Neuron (in vitro differentiated cells): ENCODE measurements at regions not wholly inside any gene's neighbourhood (a gene's known extent, or its start where the extent isn't known, plus 50 kb on each side); places are given as distances from the start of the nearest gene placed in this dataset.

Experiments
- H2AFZ ChIP-seq: one replicate; pipeline ENCODE4 v1.6.1; 2013; ENCODE audit warnings: low read depth, mild to moderate bottlenecking, inconsistent platforms, low read length, moderate library complexity
- H3K27me3 ChIP-seq: one replicate; pipeline ENCODE4 v1.6.1; 2013; ENCODE audit warnings: low read length; ENCODE audit not compliant: insufficient read depth
- H3K36me3 ChIP-seq: one replicate; pipeline ENCODE4 v1.6.1; 2013; ENCODE audit warnings: low read length; ENCODE audit not compliant: insufficient read depth
- H3K4me1 ChIP-seq: one replicate; pipeline ENCODE4 v1.6.1; 2013; ENCODE audit warnings: low read length; ENCODE audit not compliant: insufficient read depth
- H3K4me3 ChIP-seq: 2 replicates; pipeline ENCODE4 v1.5.1; 2013; ENCODE audit warnings: mild to moderate bottlenecking, low read length, moderate library complexity
- H3K9me3 ChIP-seq: one replicate; pipeline ENCODE4 v1.6.1; 2013; ENCODE audit warnings: low read length

DNA sequence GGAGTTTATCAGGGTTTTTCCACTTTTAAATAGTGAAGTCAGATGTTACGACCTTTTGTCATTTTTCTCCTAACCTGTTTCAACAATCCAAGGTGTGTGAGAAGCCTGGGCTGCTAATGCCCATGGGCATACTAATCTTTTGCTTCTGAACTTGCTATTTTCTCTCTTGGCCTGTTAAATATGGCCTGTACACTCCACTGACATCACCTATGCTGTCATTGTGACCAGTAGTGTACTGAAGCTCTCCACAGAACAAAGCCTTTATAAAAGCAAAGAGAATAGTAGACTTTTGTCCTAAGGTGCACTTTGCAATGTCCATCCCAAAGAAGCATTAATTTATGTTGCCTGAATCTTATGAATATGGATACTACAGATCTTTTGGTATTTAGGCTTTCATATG, 1490.5 kb downstream of the STIM2 start:
- H3K4me3 ChIP-seq = no peak overlapping the region
- H3K36me3 ChIP-seq = no peaks in the 10 kb centered on the region
- no peak overlapping the region for H2AFZ ChIP-seq
- H3K4me1 ChIP-seq = peaks cover 10% of the 10 kb centered on the region
- H3K9me3 ChIP-seq = peaks cover 2% of the 10 kb centered on the region
- H3K27me3 ChIP-seq = no peaks in the 10 kb centered on the region

DNA sequence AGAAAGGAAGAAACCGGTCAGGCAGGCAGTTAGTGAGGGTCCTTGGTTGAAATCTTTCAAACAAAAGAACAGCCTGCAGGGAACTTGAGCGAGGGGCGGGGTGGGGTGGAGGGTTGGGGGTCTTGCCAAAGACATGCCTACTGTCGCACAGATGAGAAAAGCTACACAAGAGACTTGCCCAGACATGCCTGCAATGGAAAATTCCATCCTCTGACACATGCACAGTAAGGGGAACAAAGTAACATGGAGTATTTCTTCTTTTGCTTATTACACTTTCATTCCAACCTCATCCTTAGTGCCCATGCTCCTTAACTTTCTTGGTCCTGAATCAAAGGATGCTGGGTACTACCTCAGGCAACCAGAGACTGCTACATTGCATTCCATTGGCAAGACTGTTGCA, 1491.2 kb downstream of the STIM2 start:
- H3K4me1 ChIP-seq = peaks cover 10% of the 10 kb centered on the region
- H2AFZ ChIP-seq = no peak overlapping the region
- H3K9me3 ChIP-seq = peaks cover 2% of the 10 kb centered on the region
- H3K27me3 ChIP-seq = no peaks in the 10 kb centered on the region
- no peak overlapping the region for H3K4me3 ChIP-seq
- no peaks in the 10 kb centered on the region for H3K36me3 ChIP-seq

DNA sequence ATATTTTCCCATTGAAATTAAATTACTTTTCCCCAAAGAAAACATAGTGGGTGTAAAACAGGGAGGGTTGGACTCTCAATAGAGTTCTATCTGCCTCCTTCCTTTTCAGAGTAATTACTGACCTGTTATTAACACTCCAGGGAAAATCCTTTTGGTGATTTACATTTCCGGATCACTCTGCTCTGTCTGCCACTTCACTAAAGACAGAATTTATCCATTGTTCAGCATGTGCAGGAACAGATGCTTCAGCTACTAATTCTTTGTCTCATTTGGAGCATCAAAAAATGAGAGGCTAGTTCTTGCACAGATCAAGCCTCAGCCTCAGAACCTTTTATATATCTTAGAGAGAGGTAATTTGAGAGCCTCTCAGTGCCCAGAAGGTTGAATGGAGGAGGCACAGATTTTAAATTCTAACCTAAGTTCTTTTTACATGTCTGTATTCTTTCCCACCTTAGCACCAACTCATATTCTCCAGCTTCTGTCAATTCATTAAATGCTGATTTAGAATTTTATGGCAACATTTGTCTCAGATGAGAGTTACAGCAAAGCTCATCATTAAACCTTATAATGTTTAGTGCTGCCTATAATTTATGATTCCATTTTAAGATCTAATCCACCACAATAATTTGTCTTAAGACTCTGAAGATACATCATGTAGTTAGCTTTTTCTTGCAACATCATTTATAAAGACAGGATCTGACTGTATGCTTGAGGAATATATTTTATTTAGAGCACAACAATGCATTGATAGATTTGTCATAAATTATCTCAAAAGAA, 1494.4 kb downstream of the STIM2 start:
- H3K27me3 ChIP-seq = no peaks in the 10 kb centered on the region
- H3K36me3 ChIP-seq = no peaks in the 10 kb centered on the region
- H2AFZ ChIP-seq = no peak overlapping the region
- no peak overlapping the region for H3K4me3 ChIP-seq
- H3K9me3 ChIP-seq = peaks cover 2% of the 10 kb centered on the region
- H3K4me1 ChIP-seq = peaks cover 10% of the 10 kb centered on the region

DNA sequence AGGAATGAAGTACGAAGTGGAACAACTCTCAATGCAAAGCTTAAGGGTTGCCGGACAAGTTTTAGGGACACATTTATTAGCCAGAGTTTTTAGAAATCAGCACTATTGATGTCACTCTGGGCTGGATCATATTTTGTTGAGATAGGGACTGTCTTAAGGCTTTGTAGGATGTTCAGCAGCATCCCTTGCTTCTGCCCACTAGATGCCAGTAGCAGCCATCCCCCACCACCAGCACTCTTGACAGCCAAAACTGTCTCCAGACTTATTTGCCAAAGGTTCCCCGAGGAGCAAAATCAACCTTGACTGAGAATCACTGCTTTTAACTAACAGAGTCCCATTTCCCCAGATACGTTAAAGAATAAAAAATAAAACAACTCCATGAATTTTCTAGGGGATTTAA, 1497.3 kb downstream of the STIM2 start:
- Histone ChIP-seq H3K36me3 (no peaks in the 10 kb centered on the region), H3K4me3 (no peak overlapping the region), H2AFZ (no peak overlapping the region), H3K9me3 (no peaks in the 10 kb centered on the region), H3K4me1 (peaks cover 10% of the 10 kb centered on the region), H3K27me3 (no peaks in the 10 kb centered on the region)

DNA sequence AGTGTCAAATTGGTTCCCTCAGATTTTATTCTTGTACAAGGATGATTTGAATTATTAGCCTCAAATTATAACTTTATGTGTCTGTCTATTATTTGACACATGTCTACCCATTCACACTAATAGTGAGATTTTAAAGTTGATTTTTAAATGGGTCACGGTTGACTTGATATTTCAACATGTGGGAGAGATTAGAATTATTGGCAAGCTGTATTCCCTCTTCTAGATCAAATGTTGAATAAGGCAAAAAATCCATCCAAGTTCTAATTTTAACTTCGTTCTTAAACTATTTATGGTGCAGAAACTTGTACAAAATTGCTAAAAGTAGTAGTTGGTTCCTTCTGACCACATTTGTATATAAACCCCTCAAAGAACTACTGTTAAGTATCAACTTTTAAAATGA, 1498.0 kb downstream of the STIM2 start:
- Histone ChIP-seq H2AFZ (no peak overlapping the region), H3K27me3 (no peaks in the 10 kb centered on the region), H3K9me3 (no peaks in the 10 kb centered on the region), H3K36me3 (no peaks in the 10 kb centered on the region), H3K4me1 (peaks cover 10% of the 10 kb centered on the region), H3K4me3 (no peak overlapping the region)

DNA sequence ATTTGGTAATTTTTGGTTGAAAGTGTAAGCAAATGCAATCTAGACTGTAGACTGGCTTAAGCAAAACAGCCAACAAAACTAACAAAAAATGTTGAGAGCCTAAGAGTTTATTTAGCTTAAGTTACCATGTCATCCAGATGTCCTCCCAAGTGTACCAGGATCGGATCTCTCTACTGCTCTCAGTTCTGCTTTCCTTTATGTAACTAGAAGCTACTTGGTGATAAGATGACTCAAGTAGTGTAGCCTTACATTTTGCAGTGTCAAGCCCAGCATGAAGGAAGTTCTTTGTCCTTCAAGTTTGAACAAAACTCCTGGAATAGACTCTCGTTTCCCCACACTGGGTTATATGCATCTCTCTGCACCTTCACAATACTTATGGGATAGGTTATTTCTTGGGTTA, 1500.0 kb downstream of the STIM2 start:
- Histone ChIP-seq H3K4me1 (no peaks in the 10 kb centered on the region), H3K36me3 (no peaks in the 10 kb centered on the region), H2AFZ (no peak overlapping the region), H3K9me3 (no peaks in the 10 kb centered on the region), H3K27me3 (no peaks in the 10 kb centered on the region), H3K4me3 (no peak overlapping the region)

DNA sequence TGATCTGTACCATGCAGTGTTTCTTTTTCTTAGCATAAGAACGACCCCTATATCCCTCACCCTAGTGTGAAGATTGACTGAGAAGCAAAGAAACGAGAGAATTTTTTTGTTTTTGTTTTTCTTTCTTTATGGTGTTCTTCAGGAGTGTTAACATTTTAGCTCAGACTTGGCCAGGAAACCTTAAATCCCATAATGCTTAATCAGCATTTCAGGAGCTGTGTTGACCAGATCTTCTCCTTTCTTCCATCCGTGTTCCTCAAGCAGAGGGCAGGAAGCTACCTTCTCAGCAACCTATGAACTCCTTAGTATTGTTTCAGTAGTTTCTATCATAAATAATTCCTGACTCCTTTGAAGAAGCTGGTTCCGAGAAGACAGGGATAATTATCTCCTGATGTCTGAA, 1501.5 kb downstream of the STIM2 start:
- Histone ChIP-seq H3K4me1 (no peaks in the 10 kb centered on the region), H3K36me3 (no peaks in the 10 kb centered on the region), H3K4me3 (no peak overlapping the region), H3K9me3 (no peaks in the 10 kb centered on the region), H3K27me3 (no peaks in the 10 kb centered on the region), H2AFZ (no peak overlapping the region)

DNA sequence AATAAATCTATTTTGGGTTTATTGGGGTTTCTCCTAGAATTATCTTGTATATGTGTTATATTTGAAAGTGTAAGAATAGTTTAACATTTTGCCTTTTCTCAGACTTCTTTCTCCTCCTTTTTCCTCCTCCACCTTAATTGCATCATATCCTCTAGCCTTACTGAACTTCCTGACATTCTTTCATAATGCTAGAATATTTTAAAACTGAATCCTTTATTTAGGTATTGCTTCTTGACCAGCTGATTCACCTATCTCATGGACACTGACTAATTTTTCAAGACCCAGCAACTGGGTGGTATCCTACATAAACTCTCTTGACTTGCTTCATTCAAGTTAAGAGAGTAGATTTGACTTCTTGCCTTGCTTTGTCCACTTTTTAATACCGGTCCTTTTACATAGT, 1508.9 kb downstream of the STIM2 start:
- H3K36me3 ChIP-seq = no peaks in the 10 kb centered on the region

DNA sequence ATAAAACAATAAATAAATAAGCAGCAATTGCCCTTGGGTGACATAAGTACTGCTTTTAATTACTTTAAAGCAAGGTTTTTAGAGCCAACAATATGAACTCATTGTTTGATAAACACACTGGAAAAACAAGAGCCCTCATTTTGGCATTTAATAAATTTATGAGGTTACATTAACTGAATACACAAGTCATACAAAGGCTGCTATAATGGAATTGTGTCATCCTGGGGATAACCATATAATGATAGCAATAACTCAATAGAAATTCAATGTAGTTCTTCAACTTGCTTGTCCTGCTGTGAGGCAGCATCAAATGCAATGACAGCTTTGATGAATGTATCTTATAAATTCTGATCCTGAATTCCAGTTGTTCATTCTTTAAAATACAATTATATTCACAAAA, 1512.5 kb downstream of the STIM2 start:
- H3K4me1 ChIP-seq = no peaks in the 10 kb centered on the region
- no peaks in the 10 kb centered on the region for H3K36me3 ChIP-seq
- H3K27me3 ChIP-seq = no peaks in the 10 kb centered on the region
- H2AFZ ChIP-seq = no peak overlapping the region
- no peak overlapping the region for H3K4me3 ChIP-seq
- H3K9me3 ChIP-seq = no peaks in the 10 kb centered on the region

More for the DNA sequence above, 1508.9 kb downstream of the STIM2 start:
- no peak overlapping the region for H2AFZ ChIP-seq
- no peaks in the 10 kb centered on the region for H3K4me1 ChIP-seq
- H3K4me3 ChIP-seq = no peak overlapping the region
- no peaks in the 10 kb centered on the region for H3K9me3 ChIP-seq
- H3K27me3 ChIP-seq = no peaks in the 10 kb centered on the region

DNA sequence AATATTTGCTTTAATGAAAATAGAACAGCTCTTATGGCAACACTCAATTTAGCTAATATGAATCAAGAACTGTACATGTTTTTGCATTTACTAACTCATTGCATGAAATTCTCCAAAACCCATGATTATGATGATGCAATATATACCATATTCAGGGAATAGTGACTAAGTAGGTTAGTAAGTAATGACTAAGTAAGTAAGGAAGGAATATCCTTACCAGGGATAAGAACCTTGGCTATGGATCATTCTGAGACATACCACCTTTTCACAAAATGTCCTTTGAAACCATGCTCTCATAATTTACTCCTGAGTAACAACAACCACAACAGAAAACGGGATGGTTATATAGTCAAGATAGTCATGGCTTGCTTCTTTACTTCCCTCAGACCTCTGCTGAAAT, 1513.0 kb downstream of the STIM2 start:
- Histone ChIP-seq H2AFZ (no peak overlapping the region), H3K4me1 (no peaks in the 10 kb centered on the region), H3K9me3 (no peaks in the 10 kb centered on the region), H3K27me3 (no peaks in the 10 kb centered on the region), H3K36me3 (no peaks in the 10 kb centered on the region), H3K4me3 (no peak overlapping the region)

DNA sequence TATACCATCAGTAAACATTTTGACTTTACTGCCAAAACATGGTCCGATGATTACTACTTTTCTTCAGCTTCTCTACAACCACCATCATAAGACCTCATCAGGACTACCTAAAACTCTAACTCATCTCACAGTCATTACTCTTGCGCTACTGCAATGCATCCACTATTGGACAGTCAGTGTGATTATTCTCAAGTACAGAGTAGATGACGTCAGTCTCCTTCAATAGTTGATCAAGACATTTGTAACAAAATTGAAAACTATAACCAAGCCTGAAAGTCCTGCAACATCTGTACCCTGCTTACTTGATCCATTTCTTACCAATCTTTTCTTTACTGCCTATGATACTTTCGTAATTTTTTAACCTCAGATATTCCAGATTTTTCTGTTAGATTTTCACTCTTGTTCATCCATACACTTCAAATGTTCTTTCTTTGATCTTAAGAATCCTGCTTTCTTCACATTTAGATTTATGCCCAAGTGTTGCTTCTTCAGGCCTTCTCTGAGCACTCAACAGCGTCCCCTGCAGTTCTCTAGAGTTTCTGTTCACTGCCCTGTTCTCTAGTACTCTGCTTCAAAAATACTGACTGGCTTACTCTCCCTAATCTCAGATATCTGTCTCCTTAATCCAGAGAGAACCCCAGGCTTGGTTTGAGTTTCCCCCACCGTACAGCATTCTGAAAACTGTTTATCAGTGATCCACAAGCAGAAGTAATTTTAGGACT, 1517.6 kb downstream of the STIM2 start:
- H2AFZ ChIP-seq = no peak overlapping the region
- H3K4me3 ChIP-seq = no peak overlapping the region
- H3K4me1 ChIP-seq = peaks cover 2% of the 10 kb centered on the region
- no peaks in the 10 kb centered on the region for H3K9me3 ChIP-seq
- no peaks in the 10 kb centered on the region for H3K36me3 ChIP-seq
- no peaks in the 10 kb centered on the region for H3K27me3 ChIP-seq

DNA sequence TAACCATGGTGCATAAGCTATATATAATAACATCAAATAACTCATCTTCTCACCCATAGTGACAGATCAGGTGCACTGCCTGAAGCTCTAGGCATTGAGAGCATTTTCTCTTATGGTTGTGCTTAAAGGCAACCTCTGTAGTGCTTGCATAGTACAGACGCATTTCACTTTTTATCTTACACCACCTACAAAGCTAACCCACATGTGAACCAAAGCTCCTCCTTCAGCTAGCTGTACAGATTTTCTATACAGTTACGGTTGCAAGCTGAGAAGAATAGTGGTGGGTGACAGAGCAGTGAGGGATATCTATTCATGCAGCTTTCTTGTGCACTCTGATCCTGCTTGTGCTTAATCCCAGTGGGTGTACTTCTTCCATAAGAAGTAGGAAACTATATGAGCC, 1525.2 kb downstream of the STIM2 start:
- H2AFZ ChIP-seq = no peak overlapping the region

DNA sequence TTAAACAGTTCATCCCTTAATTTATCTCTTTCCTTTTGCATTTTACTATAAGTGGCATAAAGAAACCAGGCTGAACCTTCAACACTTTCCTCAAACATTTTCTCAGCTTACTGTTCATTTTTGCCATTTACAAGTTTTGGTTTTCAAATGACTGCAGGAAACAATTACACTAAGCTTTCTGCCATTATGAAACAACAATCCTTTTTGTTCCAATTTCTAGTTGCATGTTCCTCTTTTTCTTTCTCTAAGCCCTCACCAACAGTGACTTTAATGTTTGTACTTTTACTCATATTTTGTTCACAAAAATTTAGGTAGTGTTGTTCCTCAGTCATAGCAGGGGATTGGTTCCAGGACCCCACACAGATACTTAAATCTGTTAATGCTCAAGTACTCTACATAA, 1526.1 kb downstream of the STIM2 start:
- no peaks in the 10 kb centered on the region for H3K27me3 ChIP-seq
- H3K4me3 ChIP-seq = no peak overlapping the region
- H2AFZ ChIP-seq = no peak overlapping the region
- H3K36me3 ChIP-seq = no peaks in the 10 kb centered on the region
- H3K4me1 ChIP-seq = peaks cover 2% of the 10 kb centered on the region
- H3K9me3 ChIP-seq = no peaks in the 10 kb centered on the region

More for the DNA sequence above, 1525.2 kb downstream of the STIM2 start:
- Histone ChIP-seq H3K9me3 (no peaks in the 10 kb centered on the region), H3K4me1 (peaks cover 2% of the 10 kb centered on the region), H3K27me3 (no peaks in the 10 kb centered on the region), H3K36me3 (no peaks in the 10 kb centered on the region), H3K4me3 (no peak overlapping the region)
